NCI-H69 (cell line): ENCODE measurements at regions not wholly inside any gene's neighbourhood (a gene's known extent, or its start where the extent isn't known, plus 50 kb on each side); places are given as distances from the start of the nearest gene placed in this dataset.

Experiments used
- DNase-seq: peaks from one replicate; lab custom pipeline; 2025; lab: John Stamatoyannopoulos, UW

DNA sequence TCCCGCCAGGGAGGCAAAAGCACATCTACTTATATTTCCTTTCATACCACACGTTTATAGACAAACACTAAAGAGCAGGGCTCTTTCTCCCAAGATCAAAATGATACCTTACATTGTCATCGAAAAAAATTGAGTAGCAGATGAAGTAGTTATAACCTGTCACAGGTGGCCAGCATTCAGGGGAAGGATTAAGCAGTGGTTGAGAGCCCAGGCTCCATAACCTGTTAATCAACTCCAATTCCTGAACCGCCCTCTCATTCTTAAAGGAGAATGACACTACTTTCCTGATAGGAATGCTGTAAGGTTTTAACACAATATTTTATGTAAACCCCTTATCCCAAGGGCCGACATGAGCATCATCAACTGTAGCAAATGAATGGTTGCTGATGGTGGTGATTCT lies 268.9 kb upstream of the KCNIP4 start:
- no peak for DNase-seq

DNA sequence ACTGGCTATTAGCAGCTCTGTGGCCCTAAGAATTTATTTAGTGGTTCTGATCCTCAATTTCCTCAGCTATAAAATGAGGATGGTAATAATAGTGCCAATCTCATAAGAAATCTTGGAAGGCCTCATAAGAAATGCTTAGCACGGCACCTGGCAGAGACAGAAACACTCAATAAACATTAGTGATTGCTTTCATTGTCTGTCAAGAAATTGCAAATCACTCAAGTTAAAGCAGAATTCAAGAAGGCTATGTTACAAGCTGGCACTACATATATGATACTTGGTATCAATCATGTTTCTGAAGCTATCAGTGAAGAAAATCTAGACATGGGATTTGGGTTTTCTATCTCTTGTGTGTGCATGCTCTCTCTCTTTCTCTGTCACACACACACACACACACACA lies 267.7 kb upstream of the KCNIP4 start:
- no peak for DNase-seq

GRCh38 chr4:22215084-22215483 lies 266.5 kb upstream of the KCNIP4 start:
- no peak for DNase-seq

GRCh38 chr4:22203711-22204011 lies 255.1 kb upstream of the KCNIP4 start:
- no peak for DNase-seq

DNA sequence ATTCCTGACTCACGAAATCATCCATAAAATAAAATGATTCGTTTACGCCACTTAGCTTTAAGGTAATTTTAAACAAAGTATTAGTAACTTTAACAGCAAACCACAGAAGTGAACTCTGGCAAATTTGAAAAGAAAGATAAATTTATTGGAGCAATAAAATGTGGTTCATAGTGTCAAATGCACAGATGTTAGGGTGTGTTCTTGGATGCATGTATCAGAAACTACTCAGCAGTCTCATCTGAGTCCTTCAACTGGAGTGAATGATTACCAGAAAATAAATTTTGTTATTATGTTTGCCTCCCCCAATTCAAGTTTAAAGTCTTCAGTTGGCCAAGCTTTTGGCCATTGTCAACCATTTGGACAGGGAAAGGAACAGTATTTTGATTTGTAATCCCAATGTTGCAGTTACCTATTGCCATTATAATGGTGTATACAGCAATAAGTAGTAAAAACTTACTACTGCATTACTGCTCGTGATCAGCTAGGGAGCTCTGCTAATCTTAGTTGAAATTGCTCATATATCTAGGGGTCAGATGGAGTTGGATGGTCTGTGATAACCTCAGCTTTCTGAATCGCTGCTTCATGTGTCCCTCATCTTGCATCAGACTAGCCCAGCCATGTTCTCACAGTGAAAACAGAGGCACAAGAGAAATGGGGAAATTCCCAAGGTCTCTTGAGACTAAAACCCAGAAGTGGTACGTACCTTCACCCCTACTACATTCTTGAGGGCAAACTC lies 254.6 kb upstream of the KCNIP4 start:
- DNase-seq: no peak

DNA sequence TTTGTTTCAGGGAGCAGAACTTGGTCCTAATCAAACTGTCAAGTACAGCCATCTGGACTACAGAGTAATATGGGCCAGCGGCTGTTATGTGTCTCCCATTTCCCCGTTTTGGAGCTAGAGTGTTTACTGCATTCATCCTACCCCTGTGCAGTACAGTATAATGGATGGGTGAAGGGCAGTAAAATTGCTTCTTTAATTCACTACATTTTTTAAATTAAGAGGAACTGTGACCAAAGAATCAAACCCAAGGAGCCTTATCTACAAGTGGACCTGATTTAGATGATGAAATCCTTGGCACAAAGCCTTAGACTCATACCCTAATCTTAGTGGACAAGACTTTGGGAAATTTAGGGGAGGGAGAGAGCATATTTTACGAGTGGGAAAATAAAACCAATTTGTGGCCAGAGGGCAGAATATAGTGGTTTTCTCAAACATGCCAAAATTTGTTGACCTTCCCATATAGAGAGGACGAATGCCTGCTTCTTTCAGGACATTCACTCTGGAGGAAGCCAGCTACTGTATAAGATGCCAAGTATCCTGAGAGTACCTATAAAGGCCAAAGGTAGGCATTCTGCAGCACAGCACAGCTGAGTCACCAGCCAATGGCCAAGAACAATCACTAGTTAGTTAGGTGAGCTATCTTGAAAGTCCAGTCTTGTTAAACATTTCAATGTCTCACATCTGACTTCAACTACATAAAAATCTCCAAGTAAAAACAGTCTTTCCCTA lies 253.8 kb upstream of the KCNIP4 start:
- DNase-seq: no peak

GRCh38 chr4:22201256-22201655 lies 252.7 kb upstream of the KCNIP4 start:
- no peak for DNase-seq

DNA sequence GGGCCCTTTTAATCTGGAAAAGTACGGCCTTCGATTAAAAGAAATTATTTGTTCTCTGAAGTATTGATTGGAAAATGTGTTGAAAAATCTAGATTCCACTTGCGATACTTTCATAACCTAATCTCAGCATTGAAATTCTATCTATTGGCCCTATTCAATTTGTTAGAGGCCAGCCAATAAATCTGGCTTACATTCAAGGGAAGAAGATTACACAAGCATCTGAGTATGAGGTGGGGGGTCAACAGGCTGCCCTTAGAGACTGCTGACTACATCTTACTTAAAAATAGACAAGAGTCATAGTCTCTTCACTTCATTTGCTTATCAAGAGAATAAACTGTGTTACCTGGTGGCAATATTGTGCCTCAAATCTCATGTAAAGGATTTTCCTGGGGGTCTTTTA lies 248.0 kb upstream of the KCNIP4 start:
- DNase-seq: no peak

DNA sequence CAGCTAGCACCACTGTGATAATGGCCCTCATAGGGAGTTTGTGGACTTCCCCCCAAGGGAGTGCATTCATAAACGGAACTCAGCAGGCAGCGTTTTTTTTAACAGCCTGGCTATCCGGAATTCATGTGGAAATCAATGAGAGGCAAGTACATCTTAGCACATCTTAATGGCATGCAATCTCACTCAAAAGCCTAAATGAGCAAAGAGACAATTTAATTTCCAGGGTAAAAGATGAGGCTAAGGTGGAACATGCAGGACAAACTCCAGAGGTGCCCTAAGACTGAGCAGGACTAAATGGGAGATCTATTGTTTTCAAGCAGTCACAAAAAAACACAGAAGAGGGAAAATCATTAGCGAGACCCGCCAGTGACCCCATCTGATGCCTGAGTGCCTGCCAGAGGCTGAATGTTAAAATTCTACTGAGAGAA lies 243.5 kb upstream of the KCNIP4 start:
- DNase-seq: peak; percentile 19

- DNase-seq: no peak
Observed at GRCh38 chr4:22191565-22191964, 243.0 kb upstream of the KCNIP4 start.

DNA sequence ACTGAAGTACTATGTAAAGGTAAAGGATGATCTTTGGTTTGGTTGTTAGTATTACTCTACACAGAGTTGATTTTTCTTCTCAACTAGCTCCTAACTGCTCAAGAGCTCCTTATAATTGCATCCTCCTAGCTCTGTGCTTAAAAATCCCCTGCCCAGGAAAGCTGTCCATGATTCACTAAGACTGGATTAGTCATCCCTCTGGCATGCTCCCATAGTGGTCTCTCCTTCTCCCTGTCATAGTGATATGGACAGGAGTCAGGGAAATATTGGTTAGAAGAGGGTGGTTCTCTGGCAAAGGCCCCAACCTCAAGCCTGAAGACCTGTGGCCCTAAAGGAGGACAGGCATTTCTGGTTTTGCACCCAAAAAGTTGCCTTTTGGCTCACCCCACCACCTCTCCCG lies 242.3 kb upstream of the KCNIP4 start:
- DNase-seq: no peak

DNA sequence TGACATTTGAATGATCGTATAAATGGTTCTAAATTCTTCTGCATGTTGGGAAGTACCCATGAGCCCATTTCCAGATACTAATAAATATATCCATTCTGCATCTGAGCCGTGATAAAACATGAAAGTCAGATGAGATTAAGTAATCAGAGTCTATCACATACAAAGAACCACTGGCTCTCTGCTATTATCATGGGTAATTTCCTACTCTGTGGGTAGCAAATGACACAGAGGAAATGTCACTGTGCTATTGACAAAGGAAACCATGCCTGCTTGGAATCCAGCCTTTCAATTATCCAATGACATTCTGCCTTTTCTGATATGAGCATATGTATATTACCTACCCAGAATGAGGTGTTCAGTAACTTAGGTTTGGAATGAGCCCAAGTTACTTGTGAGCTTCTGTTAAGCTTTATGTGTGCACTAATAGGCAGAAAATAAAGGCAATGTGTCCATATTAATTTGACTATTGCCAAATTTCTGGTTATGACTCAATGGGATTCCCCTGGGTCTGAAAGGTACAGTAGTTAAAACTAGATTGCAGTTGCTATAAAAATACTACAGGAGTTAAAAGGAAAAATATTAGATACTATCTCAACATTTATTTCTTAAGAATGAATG lies 238.7 kb upstream of the KCNIP4 start:
- DNase-seq: peak; percentile 61

DNA sequence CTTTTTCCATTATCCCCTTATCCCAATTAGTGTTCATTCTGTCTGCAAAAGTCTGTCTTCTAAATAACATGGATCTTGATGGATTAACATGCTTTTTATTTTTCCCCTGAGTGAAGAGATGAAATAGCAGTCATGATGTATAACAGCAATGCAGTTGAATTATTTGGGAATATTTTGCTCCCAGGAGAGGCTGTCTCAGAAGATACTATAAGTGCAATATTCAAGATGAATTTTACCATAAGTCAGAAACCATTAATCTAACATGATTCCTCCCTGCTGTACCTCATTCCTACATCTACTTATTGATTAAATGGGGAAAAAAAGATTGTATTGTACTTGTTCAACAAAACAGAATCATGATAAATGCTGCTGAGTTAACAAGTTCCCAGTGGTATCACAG lies 233.2 kb upstream of the KCNIP4 start:
- DNase-seq: no peak

DNA sequence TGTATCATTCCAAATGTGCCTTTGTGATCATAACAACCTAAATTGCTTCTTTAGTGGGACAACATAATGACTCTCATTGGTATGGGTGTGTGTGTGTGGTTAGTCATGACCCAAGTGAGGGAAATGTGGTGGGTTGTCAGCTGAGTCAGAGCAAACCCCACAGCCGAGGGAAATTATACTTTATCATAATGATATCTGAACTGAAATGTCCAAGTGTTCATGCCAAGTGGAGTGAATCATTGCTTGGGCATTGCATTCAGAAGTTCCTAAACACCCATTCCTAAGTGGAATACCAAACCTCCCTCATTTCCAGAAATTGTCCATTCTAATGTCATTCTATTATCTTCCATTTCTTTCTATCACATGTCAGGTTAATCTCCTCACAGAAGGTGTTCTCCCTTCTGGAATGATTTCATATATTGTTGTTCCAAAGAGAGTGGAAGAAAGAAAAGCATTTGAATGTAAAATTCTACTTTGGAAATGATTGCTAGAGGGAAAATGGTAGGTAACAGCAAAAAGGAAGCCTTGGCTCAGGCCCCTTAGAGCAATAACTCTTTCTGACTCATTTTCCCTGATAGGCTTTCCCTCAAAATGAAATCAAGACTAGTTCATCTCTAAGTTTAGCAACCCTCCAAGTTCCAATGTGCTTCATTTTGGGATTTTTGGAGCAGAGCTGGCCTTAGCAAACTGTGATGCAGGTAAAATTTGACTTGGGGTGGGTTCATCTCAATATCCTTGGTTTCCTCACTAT lies 230.7 kb upstream of the KCNIP4 start:
- no peak for DNase-seq

- no peak for DNase-seq
Observed at GRCh38 chr4:22174640-22175039, 226.1 kb upstream of the KCNIP4 start.

- DNase-seq: no peak
Observed at GRCh38 chr4:22170353-22170752, 221.8 kb upstream of the KCNIP4 start.

DNA sequence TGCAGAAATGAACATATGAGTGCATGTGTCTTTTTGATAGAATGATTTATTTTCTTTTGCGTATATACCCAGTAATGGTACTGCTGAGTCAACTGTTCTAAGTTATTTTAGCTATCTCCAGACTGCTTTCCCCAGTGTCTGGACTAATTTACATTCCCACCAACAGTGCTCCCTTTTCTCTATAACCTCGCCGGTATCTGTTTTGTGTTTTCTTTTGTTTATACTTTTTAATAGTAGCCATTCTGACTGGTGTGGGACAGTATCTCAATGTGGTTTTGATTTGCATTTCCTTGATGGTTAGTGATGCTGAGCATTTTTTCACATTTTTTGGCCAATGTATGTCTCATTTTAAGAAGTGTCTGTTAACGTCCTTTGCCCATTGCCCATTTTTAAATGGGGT lies 218.6 kb upstream of the KCNIP4 start:
- no peak for DNase-seq

GRCh38 chr4:22162454-22162853 lies 213.9 kb upstream of the KCNIP4 start:
- no peak for DNase-seq

DNA sequence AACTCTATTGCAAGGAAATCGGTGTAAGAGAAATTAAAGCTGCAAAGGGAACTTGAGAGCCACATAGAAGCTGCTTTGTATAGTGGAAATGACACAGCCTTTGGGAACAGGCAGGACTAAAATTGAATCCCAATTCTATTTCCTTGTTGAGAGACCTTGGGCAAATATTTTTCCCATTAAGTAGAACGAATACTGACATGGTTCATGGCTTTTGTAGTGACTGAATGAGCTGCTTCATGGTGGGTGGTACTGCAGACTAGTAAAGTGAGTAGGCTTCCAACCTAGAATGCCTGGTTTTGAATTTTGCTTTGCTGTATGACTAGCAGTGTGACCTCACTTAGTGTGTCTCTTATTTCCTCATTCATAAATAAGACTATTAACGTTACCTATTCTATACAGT lies 182.2 kb upstream of the KCNIP4 start:
- DNase-seq: peak; percentile 12

DNA sequence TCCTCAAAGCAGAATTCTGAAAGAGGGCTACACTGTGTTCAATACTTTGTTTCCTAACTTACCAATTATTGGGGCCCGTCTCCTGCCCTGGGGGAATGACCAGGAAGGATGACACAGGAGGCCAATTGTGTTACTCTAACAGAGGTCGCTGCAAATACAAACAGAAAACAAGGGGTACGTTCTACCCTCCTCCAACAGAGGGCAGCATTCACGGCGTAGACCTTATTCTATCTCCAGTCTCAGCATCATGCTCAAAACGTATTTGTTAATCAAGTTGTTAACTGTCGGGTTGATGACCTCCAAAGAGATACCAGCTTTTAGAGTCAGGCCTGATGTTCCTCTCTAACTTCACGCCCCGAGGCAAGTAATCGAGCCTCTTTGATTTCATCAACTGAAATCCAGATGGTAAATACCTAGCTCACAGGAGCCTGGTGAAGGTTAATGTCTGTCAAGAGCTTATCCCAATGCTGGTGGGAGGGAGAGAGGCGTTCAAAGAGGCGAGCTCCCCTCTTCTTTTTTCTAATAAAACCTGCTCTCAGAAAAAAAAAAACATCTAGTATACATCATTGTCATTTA lies 181.0 kb upstream of the KCNIP4 start:
- DNase-seq: peak; percentile 49

GRCh38 chr4:22122062-22122461 lies 173.5 kb upstream of the KCNIP4 start:
- no peak for DNase-seq

GRCh38 chr4:22115262-22115661 lies 166.7 kb upstream of the KCNIP4 start:
- no peak for DNase-seq
